ENCODE measurements at regions not wholly inside any gene's neighbourhood (a gene's known extent, or its start where the extent isn't known, plus 50 kb on each side); places are given as distances from the start of the nearest gene placed in this dataset.

- no peak for TF ChIP-seq CTCF (IDR thresholded peaks at IDR 0.05; ENCODE audit: insufficient read depth, low read length)
- DNase-seq (ENCODE audit: low read depth) = no peak
- no peak overlapping the region for H3K4me3 ChIP-seq (ENCODE audit: low read depth, low read length)
These were observed 76.7 kb upstream of the MTPN start for GRCh38 chr7:136053689-136054485.

GRCh38 chr7:136051203-136051928 is 74.2 kb upstream of the MTPN start:
- TF ChIP-seq CTCF (IDR thresholded peaks at IDR 0.05; ENCODE audit: insufficient read depth, low read length) = no peak
- DNase-seq (ENCODE audit: low read depth) = no peak

GRCh38 chr7:136050462-136050847 is 73.3 kb upstream of the MTPN start:
- no peak for DNase-seq (ENCODE audit: low read depth)
- no peak overlapping the region for H3K4me3 ChIP-seq (ENCODE audit: low read depth, low read length)
- no peak for TF ChIP-seq CTCF (IDR thresholded peaks at IDR 0.05; ENCODE audit: insufficient read depth, low read length)

More at GRCh38 chr7:136051203-136051928, 74.2 kb upstream of the MTPN start:
- H3K4me3 ChIP-seq (ENCODE audit: low read depth, low read length) = no peak overlapping the region

GRCh38 chr7:136049818-136050461 is 72.8 kb upstream of the MTPN start:
- peak; percentile 2 for DNase-seq (ENCODE audit: low read depth)
- no peak for TF ChIP-seq CTCF (IDR thresholded peaks at IDR 0.05; ENCODE audit: insufficient read depth, low read length)
- no peak overlapping the region for H3K4me3 ChIP-seq (ENCODE audit: low read depth, low read length)

- no peak for DNase-seq (ENCODE audit: low read depth)
- TF ChIP-seq CTCF (IDR thresholded peaks at IDR 0.05; ENCODE audit: insufficient read depth, low read length) = no peak
- H3K4me3 ChIP-seq (ENCODE audit: low read depth, low read length) = no peak overlapping the region
These were observed 72.0 kb upstream of the MTPN start for GRCh38 chr7:136049117-136049516.

GRCh38 chr7:136046548-136046947 is 69.4 kb upstream of the MTPN start:
- H3K4me3 ChIP-seq (ENCODE audit: low read depth, low read length) = no peak overlapping the region
- no peak for DNase-seq (ENCODE audit: low read depth)
- TF ChIP-seq CTCF (IDR thresholded peaks at IDR 0.05; ENCODE audit: insufficient read depth, low read length) = no peak

Data from fibroblast of the aortic adventitia (primary cell).